ENCODE measurements at regions not wholly inside any gene's neighbourhood (a gene's known extent, or its start where the extent isn't known, plus 50 kb on each side); places are given as distances from the start of the nearest gene placed in this dataset.
A peak's percentile ranks its signal among the peaks of the same experiment; 100 is the strongest.
"Not testable (repeated sequence)": the region's sequence is repeated elsewhere in the genome, so short reads cannot be mapped to it uniquely, and the experiment has no call there.

GRCh38 chr11:39462506-39462905 is 1996.9 kb downstream of the LRRC4C start:
- DNase-seq (ENCODE audit: low spot score) = peak; percentile 34

GRCh38 chr11:39461066-39461465 is 1998.4 kb downstream of the LRRC4C start:
- DNase-seq (ENCODE audit: low spot score) = peak; percentile 58

GRCh38 chr11:39459606-39460005 is 1999.8 kb downstream of the LRRC4C start:
- DNase-seq (ENCODE audit: low spot score) = no peak

- DNase-seq (ENCODE audit: low spot score) = no peak
These were observed 2001.0 kb downstream of the LRRC4C start for GRCh38 chr11:39458481-39458880.

- no peak for DNase-seq (ENCODE audit: low spot score)
These were observed 2015.9 kb downstream of the LRRC4C start for GRCh38 chr11:39443424-39444022.

GRCh38 chr11:39442177-39442576 is 2017.3 kb downstream of the LRRC4C start:
- DNase-seq (ENCODE audit: low spot score) = no peak

DNA sequence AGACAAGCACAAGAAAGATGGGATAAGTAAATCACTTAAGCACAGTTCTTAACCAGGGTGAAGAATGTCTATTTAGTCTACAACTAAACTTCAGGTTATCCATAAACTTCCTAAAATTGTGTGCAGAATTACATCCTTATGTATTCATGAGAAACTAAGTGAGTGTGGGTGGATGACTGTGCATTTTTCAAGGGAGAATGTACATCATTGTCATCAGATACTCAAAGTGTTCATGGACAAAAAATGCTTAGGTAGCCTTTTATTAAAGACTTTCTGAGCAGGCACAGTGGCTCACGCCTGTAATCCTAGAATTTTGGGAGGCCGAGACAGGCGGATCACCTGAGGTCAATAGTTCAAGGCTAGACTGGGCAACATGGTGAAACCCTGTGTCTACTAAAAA is 2023.8 kb downstream of the LRRC4C start:
- DNase-seq (ENCODE audit: low spot score) = no peak

DNA sequence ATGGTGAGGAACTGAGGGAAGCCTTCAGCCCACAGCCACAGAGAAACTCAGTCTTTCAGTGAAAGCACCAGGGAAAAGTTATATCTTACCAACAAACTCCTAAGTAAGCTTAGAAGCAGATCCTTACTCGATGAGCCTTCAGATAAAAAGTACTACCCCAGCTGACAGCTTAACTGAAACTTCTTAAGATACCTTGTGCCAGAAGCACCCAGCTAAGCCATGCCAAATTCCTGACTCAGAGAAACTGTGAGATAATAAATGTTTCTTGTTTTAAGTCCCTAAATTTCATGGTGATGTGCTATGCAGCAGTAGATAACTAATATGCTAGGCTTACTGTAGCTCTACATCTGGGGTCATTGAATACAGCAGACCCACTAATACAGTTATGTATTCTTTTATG is 2025.0 kb downstream of the LRRC4C start:
- no peak for DNase-seq (ENCODE audit: low spot score)

DNA sequence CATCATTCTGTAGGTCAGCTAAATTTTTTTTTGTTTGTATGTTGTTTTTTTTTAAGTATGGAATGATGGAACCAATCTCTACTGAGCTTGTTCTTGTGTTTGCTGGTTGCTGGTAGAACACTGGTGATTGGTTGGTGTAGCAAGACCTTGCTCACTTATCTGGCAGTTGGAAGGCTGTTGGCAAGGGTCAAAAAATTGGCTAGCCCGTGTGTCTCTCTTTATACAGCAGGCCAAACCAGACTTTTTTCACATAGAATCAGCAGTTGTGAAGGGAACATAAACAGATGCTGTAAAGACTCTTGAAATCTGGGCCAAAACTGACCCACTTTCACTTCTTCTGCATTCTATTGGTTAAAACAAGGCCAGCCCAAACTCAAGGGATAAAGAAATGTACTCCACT is 2026.5 kb downstream of the LRRC4C start:
- DNase-seq (ENCODE audit: low spot score) = no peak

DNA sequence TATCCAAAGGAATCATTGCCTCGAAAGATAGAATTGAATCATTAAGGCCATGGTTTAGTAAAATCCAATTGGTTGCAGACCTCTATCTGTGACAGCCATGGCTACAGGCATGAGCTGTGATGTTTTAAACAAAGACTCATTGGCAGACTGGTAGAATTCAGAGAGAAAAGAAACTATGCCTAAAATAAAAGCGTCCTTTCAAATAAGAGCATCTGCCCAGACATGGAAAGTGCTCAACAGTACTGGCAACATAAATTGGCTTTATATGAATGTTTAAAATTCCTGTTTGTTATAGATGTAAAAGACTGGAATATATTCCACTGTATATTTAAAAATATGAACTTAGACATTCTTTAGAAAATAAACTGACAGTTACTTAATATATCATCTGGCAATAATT is 2034.2 kb downstream of the LRRC4C start:
- DNase-seq (ENCODE audit: low spot score) = peak; percentile 9

- DNase-seq (ENCODE audit: low spot score) = peak; percentile 3
These were observed 2047.3 kb downstream of the LRRC4C start for GRCh38 chr11:39412117-39412516.

GRCh38 chr11:39385911-39386310 is 2073.5 kb downstream of the LRRC4C start:
- no peak for DNase-seq (ENCODE audit: low spot score)

DNA sequence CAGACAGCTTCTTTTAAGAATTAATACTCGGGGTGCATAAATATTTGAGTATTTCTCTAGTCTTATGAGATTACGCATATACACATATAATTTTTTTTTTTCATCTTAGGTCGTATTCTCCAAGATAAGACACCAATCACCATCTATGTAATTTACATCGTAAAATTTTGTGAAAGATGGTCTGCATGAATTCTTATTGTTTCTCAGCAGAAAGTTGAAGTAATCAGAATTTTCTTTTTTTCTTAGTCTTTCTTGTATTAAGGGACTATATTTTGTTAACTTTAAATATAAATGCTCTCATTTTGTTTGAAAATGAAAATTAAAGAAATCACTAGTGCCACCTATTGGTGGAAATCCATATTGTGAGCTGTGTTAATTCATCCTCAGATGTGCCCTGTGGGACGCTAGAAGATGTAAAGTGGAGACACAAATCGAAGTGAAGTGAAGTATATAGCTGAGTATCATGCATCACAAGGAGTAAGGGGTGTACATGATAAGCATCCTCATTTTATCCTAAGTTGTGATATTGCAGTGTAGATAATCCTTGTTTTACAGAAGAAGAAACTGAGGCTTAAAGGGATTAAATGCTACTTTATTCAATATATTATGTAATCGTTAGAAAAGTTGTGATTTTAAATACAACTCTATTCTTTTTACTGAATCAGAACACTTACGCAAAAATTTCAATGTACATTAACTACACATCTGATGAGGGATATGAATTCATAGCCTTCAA is 2084.3 kb downstream of the LRRC4C start:
- peak; percentile 10 for DNase-seq (ENCODE audit: low spot score)

GRCh38 chr11:39367534-39367933 is 2091.9 kb downstream of the LRRC4C start:
- no peak for DNase-seq (ENCODE audit: low spot score)

DNA sequence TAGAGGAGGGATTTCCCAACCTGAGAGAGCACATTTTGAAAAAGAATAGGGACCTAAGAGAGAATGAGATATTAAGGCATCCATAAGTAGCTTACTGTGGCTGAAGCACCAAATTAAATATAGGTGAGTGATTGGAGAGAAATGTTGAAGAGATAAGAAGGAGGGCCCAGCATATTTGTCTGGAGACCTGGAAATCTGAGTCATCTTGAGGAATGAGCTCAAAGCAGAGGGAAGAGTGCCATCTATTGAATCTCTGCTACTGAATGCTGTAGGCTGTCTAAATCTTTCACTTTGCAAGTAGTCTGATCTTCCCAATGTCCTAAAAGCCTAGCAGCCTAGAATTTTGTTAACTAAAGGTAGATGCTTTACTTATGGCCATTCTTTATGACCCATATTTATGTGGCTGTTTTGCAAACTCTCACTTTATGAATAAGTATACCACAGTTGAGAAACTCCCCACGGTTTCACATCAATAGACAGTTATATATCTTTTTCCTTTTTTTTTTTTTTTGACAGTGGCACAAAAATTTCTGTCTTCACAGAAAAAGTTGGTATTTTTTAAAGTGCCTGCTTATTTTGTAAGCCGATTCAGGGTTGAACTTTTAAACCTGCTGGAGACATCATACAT is 2093.5 kb downstream of the LRRC4C start:
- DNase-seq (ENCODE audit: low spot score) = peak; percentile 22

DNA sequence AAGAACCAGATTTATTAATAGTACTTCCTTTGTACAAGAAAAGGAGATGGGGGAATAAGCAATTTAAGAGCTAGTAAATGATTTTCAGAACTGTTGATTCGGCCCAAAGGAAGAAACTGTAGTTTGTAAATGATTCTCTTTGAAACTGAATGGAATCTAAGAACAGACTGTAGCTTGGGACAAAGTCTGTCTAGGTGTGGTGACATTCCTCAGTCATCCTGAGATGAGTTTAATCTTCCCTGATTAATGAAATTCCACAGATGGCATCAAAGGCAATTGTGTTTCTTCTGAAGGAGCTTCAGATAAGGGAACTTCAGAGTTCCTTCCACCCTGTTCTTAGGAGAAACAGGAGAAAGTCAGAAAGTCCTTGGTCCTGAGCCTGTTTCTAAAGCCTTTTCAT is 2095.9 kb downstream of the LRRC4C start:
- DNase-seq (ENCODE audit: low spot score) = no peak

- no peak for DNase-seq (ENCODE audit: low spot score)
These were observed 2097.9 kb downstream of the LRRC4C start for GRCh38 chr11:39361557-39361956.

DNA sequence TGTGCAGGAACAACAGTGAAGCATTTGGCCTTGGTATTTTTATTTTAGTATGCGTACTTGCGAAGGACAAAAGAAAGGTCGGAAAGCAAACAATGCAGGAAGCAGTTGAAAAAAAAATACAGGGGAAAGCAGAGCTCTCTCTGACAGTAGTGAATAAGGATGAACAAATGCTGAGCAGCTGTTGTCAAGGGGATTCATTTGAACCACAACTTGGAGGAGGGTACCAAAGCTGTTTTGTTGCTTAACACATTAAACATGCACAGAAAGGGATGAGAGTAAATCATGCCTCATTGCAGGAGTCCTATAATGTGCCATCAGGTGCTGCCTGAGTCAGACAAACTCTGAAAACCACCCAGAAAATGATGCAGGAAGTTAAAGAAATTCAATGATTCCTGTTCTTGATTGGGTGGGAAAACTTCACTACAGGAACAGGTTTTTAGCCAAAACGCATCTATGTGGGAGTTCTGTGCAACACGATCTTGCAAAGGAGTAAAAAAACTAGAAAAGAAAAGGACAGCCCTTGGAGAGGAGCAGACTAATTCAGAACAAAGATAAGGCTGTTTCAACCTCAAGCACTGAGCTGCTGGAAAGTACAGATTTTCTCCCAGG is 2113.5 kb downstream of the LRRC4C start:
- DNase-seq (ENCODE audit: low spot score) = peak; percentile 8

GRCh38 chr11:39341461-39341860 is 2118.0 kb downstream of the LRRC4C start:
- no peak for DNase-seq (ENCODE audit: low spot score)

GRCh38 chr11:39333006-39333405 is 2126.4 kb downstream of the LRRC4C start:
- not testable (repeated sequence) for DNase-seq (ENCODE audit: low spot score)

- DNase-seq (ENCODE audit: low spot score) = no peak
These were observed 2132.2 kb downstream of the LRRC4C start for GRCh38 chr11:39327302-39327701.

DNA sequence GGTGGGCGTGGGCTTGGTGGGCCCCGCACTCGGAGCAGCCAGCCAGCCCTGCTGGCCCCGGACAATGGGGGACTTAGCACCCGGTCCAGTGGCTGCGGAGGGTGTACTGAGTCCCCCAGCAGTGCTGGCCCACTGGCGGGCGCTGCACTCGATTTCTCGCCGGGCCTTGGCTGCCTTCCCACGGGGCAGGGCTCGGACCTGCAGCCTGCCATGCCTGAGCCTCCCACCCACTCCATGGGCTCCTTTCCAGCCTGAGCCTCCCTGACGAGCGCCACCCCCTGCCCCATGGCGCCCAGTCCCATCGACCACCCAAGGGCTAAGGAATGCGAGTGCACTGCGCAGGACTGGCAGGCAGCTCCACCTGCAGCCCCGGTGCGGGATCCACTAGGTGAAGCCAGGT is 2147.6 kb downstream of the LRRC4C start:
- not testable (repeated sequence) for DNase-seq (ENCODE audit: low spot score)

DNA sequence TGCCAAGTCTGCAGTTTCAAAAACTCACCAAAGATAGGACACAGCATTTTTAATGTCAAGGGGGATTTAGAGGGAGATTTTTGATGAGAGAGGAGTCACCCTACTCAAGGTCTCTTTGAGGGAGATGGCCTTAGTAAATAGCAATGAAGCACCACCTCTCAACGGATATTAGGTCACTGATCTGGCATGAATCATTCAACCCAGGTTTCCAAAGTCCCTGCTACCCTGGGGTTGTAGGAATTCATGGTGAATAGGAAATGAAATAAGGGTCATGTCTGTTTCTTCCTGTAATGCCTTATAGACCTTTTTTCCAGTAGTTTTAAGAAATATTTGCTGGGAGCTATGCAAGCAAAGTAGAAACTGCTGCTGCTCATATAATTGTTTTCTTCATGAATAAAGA is 2154.9 kb downstream of the LRRC4C start:
- DNase-seq (ENCODE audit: low spot score) = no peak
